Activated CD8-positive, alpha-beta T cell treated with anti-CD3 and anti-CD28 coated beads for 36 hours (primary cell): ENCODE measurements at regions not wholly inside any gene's neighbourhood (a gene's known extent, or its start where the extent isn't known, plus 50 kb on each side); places are given as distances from the start of the nearest gene placed in this dataset.
"Not testable (repeated sequence)": the region's sequence is repeated elsewhere in the genome, so short reads cannot be mapped to it uniquely, and the experiment has no call there.

Source experiments
- ATAC-seq: fragments of 200-7000 bp; cut with Tn5 transposase; one replicate; pipeline ENCODE4 v1.10.0; 2021; ENCODE audit warnings: mild to moderate bottlenecking, moderate library complexity
- CTCF ChIA-PET: fragments of 350-600 bp; sonication (Branson Sonifier 250); formaldehyde crosslinking; loops from one replicate; lab custom pipeline; 2021; ENCODE audit warnings: antibody characterized with exemption; lab: Charles Lee
- POLR2A ChIA-PET: fragments of 350-600 bp; sonication (Branson Sonifier 250); formaldehyde crosslinking; loops from one replicate; lab custom pipeline; 2021; ENCODE audit warnings: antibody characterized with exemption; lab: Charles Lee
- DNase-seq: peaks from one replicate; pipeline ENCODE4 v3.0.0-alpha.2; 2020
- H3K27ac Mint-ChIP-seq: one replicate; pipeline ENCODE4 v1.8.0; 2021; ENCODE audit warnings: mild to moderate bottlenecking, mixed read lengths
- H3K27me3 Mint-ChIP-seq: one replicate; pipeline ENCODE4 v1.8.0; 2021; ENCODE audit warnings: mixed read lengths
- H3K36me3 Mint-ChIP-seq: one replicate; pipeline ENCODE4 v1.8.0; 2021; ENCODE audit warnings: low read depth, mixed read lengths
- H3K4me1 Mint-ChIP-seq: one replicate; pipeline ENCODE4 v1.8.0; 2021; ENCODE audit warnings: low read depth, mixed read lengths
- H3K4me3 Mint-ChIP-seq: one replicate; pipeline ENCODE4 v1.8.0; 2021; ENCODE audit warnings: mild to moderate bottlenecking, moderate library complexity, mixed read lengths
- H3K9me3 Mint-ChIP-seq: one replicate; pipeline ENCODE4 v1.8.0; 2021; ENCODE audit warnings: mixed read lengths
- intact Hi-C: fragments of 100-400 bp; cut with micrococcal nuclease; formaldehyde crosslinking; loops from one replicate; pipeline ENCODE4 v1.10.0; 2022
- TF ChIP-seq, protein P1 (sequence below): fragments of 200-600 bp; IDR thresholded peaks from one replicate; pipeline ENCODE4 v1.8.0; 2022; ENCODE audit warnings: antibody characterized with exemption, mild to moderate bottlenecking

DNA sequence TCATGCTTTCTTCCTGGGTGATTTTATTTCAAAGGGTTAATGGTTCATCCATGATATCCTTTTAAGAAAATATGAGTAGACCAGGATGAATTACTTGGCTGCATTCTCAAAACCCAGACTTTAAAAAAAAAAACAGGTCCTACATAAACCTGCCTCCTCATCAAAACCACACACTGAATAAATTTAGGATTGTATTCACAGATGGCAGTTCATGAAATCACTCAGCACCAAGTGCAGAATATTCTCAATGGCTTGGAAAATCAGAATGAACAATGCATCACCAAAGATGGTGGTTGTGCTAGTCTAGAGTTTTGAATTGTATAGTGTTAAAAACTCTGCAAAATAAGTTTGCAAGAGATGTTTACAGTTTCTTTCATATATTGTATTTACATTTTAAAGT is 145.4 kb upstream of the GRAMD2B start:
- Mint-ChIP-seq H3K36me3 (no peaks in the 10 kb centered on the region), H3K27me3 (no peaks in the 10 kb centered on the region), H3K9me3 (no peaks in the 10 kb centered on the region), H3K27ac (no peak overlapping the region), H3K4me3 (no peak overlapping the region), H3K4me1 (no peaks in the 10 kb centered on the region)
- no peak for DNase-seq
- intact Hi-C loops: no loop called here
- ATAC-seq: no peak
- TF ChIP-seq, protein P1, sequence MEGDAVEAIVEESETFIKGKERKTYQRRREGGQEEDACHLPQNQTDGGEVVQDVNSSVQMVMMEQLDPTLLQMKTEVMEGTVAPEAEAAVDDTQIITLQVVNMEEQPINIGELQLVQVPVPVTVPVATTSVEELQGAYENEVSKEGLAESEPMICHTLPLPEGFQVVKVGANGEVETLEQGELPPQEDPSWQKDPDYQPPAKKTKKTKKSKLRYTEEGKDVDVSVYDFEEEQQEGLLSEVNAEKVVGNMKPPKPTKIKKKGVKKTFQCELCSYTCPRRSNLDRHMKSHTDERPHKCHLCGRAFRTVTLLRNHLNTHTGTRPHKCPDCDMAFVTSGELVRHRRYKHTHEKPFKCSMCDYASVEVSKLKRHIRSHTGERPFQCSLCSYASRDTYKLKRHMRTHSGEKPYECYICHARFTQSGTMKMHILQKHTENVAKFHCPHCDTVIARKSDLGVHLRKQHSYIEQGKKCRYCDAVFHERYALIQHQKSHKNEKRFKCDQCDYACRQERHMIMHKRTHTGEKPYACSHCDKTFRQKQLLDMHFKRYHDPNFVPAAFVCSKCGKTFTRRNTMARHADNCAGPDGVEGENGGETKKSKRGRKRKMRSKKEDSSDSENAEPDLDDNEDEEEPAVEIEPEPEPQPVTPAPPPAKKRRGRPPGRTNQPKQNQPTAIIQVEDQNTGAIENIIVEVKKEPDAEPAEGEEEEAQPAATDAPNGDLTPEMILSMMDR: no peak
- ChIA-PET POLR2A (no interaction called here), CTCF (no interaction called here)

DNA sequence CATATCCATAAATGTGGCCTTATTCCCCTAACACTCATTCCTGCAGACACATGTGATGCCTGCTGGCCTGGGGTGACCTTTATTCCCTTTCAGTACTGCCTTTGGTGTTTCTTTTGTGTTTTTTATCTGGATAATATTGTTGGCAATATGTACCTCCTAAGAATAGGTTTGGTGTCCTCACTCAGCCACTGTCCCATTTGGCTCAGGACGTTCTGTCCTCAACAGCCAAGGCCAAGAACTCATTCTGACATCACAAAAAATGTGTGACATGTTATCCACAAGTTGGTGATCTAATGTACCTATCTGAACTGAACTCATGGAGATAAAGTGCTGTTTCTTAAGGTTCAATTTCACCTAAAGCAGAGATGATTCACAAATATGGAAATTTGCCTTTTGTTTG is 142.9 kb upstream of the GRAMD2B start:
- Mint-ChIP-seq H3K9me3 (no peaks in the 10 kb centered on the region), H3K27ac (no peak overlapping the region), H3K36me3 (no peaks in the 10 kb centered on the region), H3K27me3 (peaks cover 2% of the 10 kb centered on the region), H3K4me3 (no peak overlapping the region), H3K4me1 (no peaks in the 10 kb centered on the region)
- POLR2A ChIA-PET: no interaction called here
- intact Hi-C loops: no loop called here
- CTCF ChIA-PET: no interaction called here
- no peak for ATAC-seq
- TF ChIP-seq, protein P1: no peak
- no peak for DNase-seq

DNA sequence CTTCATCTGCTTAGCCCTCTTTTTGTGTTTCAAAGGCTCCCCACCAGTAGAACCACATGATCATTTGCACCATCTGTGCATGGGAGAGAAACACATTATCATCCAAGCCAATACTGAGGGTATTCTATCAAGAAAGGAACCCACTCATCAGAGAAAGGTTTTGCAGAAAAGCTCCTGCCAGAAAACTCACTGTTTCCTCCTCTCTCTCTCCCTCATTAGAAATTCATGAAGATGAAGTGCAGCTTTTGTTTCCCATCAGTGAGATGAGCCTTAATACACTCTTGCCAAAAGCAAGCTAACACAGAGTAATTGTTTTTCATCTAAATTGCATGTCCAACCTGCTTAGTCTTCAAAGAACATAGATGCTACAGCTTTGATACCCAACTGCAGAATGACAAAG is 142.4 kb upstream of the GRAMD2B start:
- H3K27ac Mint-ChIP-seq: no peak overlapping the region
- H3K36me3 Mint-ChIP-seq: no peaks in the 10 kb centered on the region
- H3K27me3 Mint-ChIP-seq: peaks cover 2% of the 10 kb centered on the region
- TF ChIP-seq, protein P1: no peak
- H3K9me3 Mint-ChIP-seq: no peaks in the 10 kb centered on the region
- DNase-seq (no peak), ATAC-seq (no peak)
- ChIA-PET CTCF (no interaction called here), POLR2A (no interaction called here)
- no peaks in the 10 kb centered on the region for H3K4me1 Mint-ChIP-seq
- no peak overlapping the region for H3K4me3 Mint-ChIP-seq
- intact Hi-C loops: no loop called here

DNA sequence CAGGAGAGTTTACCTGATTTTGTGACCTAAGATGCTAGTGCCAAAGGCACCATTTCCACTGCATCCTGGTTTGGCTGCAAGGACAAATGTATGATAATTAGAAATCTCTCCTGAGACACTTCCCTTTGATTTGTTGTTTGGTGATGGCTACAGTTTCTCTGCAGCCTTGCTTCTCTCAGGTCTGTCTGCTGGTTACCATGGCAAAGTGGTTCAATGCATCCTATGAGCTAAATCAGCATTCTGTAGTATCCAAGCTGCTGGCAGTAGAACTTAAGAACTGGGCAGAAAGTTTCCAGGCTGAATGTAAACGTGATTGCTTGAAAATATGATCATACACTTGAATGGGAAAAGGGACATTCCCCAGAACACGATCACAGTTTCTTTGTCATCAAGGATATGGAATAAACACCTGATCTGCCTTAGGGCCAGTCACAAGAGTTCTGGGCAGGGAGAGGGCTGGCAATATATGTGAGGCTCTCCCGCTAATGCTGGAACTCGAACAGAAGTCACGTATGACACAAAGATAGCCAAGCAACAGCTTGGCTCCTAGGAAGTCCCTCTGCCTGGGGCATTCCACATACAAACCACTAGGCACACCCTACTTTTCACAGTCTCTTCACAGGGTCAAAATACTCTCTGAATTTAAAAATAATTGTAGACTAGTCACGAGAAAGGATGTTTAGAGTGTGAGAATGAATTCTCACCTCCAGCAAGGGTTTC is 138.1 kb upstream of the GRAMD2B start:
- Mint-ChIP-seq H3K27ac (no peak overlapping the region), H3K4me3 (no peak overlapping the region), H3K36me3 (no peaks in the 10 kb centered on the region), H3K9me3 (no peaks in the 10 kb centered on the region), H3K27me3 (peaks cover 2% of the 10 kb centered on the region), H3K4me1 (no peaks in the 10 kb centered on the region)
- POLR2A ChIA-PET: no interaction called here
- intact Hi-C loops: no loop called here
- TF ChIP-seq, protein P1: no peak
- CTCF ChIA-PET: no interaction called here
- no peak for DNase-seq
- ATAC-seq: no peak

DNA sequence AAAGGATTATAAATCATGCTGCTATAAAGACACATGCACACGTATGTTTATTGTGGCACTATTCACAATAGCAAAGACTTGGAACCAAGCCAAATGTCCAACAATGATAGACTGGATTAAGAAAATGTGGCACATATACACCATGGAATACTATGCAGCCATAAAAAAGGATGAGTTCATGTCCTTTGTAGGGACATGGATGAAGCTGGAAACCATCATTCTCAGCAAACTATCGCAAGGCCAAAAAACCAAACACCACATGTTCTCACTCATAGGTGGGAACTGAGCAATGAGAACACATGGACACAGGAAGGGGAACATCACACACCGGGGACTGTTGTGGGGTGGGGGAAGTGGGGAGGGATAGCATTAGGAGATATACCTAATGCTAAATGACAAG is 127.1 kb upstream of the GRAMD2B start:
- H3K27ac Mint-ChIP-seq, H3K4me1 Mint-ChIP-seq, intact Hi-C loops, CTCF ChIA-PET, ATAC-seq, H3K36me3 Mint-ChIP-seq, H3K9me3 Mint-ChIP-seq, H3K4me3 Mint-ChIP-seq, POLR2A ChIA-PET, H3K27me3 Mint-ChIP-seq, DNase-seq: not testable (repeated sequence)
